A673 (cell line): ENCODE measurements at regions not wholly inside any gene's neighbourhood (a gene's known extent, or its start where the extent isn't known, plus 50 kb on each side); places are given as distances from the start of the nearest gene placed in this dataset.

Experiments used
- CTCF ChIP-seq: fragments of 300-800, 200-600 bp; sonication (generic); conservative IDR thresholded peaks from 2 replicates; pipeline ENCODE4 v1.5.1; 2017; ENCODE audit warnings: low read depth, mild to moderate bottlenecking, antibody characterized with exemption, low read length, moderate library complexity, mixed read lengths
- EZH2 ChIP-seq: fragments of 200-600 bp; sonication (generic); IDR thresholded peaks from 2 replicates; pipeline ENCODE4 v1.6.1; 2017; ENCODE audit warnings: borderline replicate concordance, low read depth, mild to moderate bottlenecking, mixed read lengths, antibody characterized with exemption, low read length; ENCODE audit not compliant: poor library complexity, severe bottlenecking

GRCh38 chr16:8026450-8026849, 563.9 kb downstream of the TMEM114 start:
- TF ChIP-seq EZH2 (no peak), CTCF (no peak)
